RKO (cell line): ENCODE measurements at regions not wholly inside any gene's neighbourhood (a gene's known extent, or its start where the extent isn't known, plus 50 kb on each side); places are given as distances from the start of the nearest gene placed in this dataset.
"Not testable (repeated sequence)": the region's sequence is repeated elsewhere in the genome, so short reads cannot be mapped to it uniquely, and the experiment has no call there.

Experiments used
- DNase-seq: peaks from one replicate; pipeline ENCODE4 v3.0.0-alpha.2; 2016; ENCODE audit warnings: low spot score

DNA sequence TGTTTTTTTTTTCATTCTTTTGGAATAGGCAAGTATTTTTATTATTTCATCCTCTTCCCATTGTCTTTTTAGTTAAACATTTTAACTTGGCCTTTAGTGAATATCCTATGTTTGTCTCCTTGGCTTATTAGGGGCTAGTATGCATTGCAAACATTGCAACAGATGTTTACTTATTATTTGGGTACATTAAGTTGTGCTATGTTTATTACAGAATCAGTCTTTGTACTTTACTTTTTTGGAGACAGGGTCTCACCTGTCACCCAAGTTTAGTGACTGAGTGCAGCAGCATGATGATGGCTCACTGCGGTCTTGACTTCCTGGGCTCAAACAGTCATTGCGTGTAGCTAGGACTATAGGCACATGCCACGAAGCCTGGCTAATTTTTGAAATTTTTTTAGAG is 51.1 kb upstream of the NUDT6 start:
- no peak for DNase-seq

DNA sequence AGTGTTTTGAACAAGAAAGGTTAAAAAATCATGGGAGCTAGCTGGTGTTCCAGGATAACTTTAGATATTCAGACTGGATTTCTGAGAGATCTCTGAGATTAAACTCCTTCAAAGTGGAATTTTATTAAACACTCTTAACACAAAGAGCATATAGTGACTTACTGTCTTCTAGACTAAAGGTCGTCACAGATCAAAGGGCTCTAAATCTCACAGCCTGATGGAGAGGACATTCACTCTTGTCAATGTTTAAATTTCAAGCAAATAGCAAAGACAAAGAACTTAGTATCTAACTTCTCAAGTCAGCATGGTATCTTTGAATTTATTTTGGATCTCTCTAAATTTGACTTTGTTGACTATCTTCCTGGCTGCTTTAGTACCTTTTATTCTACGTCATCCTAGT is 53.7 kb upstream of the NUDT6 start:
- DNase-seq = no peak

DNA sequence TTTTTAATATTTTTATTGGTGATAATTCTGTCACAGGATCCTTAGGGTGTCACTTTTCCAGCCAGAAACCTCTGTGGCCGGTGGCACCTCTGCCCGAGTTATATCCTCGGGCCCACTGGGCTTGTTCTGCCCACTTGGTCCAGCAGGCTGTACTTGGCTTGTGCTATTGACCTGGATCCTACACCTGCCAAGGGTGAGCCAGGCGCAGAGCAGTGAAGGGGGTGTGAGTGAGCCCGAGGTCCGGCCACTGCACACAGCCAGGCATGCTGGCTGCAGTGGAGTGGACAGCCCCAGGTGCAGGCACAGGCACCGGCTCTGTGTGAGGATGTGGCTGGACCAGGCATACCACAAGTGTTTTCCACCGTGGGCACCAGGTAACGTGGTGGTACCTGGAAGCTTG is 54.7 kb upstream of the NUDT6 start:
- DNase-seq = no peak

DNA sequence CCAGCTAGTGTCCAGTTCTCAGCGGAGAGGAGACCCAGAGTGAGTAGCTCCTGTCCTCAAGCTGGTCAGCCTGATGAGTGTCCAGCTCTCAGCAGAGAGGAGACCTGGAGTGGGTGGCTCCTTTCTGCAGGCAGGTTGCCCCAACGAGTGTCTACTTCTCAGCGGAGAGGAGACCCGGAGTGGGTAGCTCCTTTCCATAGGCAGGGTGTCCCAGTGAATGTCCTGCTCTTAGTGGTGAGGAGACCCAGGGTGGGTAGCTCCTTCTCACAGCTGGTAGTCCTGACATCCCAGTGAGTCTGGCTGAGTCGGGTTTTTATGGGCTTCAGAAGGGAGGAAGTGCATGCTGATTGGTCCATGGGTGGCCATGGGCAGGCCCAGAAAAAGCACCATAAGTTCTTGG is 55.7 kb upstream of the NUDT6 start:
- no peak for DNase-seq

DNA sequence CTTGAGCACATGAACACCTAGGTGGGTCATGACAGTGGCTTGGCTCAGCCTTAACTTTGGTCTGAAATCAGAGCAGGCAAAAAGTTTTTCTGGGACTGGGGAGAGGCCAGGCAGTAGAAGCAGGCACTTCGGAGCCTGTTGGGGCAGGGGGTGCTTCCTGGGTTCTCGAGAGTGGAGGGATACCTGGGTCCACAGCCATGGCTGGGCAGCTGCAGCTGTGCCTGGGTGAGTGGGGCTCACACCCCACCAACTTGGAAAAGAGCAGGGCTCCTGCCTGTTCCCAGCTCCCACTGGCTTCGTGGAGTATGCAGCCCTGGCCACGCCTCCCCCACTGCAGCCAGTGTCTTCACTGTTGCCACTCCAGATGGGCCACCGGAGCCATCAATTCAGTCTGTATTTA is 56.4 kb upstream of the NUDT6 start:
- no peak for DNase-seq

DNA sequence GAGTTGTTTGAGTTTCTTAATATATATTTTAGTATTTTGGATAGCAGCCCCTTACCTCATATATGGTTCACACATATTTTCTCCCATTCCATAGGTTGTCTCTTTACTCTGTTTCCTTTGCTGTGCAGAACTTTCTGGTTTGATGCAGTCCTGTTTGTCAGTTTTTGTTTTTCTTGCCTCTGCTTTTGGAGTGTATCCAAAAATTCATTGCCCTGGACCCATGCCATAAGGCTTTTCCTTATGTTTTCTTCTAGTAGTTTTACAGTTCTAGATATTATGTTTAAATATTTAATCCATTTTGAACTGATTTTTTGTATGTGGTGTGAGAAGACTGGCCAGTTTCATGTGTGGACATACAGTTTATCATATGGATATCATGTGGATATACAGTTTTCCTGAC is 58.5 kb upstream of the NUDT6 start:
- DNase-seq = no peak

DNA sequence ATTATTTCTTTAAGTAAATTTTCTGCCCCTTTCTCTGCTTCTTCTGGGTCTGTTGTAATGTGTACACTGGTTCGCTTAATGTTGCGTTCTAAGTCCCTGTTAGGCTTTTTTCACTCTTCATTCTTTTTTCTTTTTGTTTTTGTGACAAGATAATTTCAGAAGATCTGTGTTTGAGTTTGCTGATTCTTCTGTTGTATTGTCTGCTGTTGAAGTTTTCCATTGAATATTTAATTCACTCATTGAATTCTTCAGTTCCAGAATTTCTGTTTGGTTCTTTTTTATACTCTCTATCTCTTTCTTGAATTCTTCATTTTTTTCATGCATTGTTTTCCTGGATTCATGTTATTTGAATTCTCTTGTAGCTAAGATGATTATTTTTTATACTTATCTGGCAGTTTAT is 66.3 kb upstream of the NUDT6 start:
- no peak for DNase-seq

DNA sequence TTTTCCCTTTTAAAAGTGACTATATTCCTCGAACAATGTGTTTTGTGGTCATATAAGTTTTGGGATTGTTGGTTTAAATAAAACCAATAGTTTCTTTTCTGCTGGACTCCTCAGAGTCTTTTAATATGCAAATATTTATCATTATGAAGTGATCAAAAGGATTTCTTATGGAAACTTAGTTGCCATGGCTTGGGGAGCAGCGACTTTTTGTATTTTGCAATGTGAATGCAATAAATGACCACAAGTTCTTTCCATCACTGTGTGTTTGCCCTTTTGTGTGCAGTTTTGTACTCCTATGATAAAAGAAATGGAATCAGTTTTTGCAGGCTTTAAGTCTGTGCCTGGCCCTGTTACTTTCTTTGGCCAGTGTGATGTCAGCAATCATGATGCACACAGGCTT is 68.5 kb upstream of the NUDT6 start:
- DNase-seq = no peak

DNA sequence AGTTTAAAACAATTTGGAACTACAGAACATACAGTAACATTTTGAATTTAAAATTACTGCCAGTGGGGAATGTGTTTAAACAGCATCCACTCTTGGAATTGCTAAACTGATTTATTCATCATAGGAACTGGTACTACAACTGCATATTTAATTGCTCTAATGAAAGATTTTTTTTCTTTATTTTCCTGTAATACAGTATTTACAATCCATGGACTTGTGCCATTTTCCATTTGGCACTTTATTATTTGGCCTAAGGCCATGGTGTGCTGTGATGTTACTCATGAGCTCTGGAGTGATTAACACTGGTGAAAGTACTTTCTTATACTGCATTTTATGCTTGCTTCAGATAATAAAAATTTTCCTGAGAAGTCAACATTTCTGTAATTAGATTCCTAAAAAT is 69.7 kb upstream of the NUDT6 start:
- peak; percentile 4 for DNase-seq

DNA sequence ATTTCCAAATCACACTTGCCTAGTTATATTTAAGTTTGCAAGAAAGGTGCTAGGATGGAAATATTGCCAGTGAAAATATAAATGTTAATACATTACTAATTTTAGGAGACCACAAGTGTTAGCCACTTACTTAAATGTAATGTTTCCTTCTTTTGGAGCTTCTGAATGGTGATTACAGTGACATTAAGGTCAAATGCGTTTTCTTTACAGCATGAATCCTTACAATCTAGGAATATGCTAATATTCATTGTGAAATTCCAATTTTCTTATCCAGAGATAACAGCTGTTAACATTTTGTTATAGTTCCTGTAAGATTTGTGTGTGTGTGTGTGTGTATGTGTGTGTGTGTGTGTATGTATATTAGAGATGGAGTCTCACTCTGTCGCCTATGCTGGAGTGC is 70.2 kb upstream of the NUDT6 start:
- DNase-seq = no peak

DNA sequence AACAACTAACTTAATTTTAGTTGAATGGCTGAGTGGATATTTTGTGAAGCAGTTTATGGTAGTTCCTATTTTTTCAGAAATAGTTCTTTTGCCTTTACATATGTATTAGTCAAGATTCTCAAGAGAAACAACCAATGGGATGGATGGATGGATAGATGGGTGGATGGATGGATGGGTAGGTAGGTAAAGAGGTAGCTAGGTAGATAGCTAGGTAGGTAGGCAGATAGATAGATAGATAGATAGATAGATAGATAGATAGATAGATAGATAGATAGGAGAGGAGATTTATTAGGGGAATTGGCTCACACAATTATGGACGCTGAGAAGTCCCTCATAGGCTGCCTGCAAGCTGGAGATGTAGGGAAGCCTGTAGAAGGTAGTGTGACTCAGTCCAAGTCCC is 74.0 kb upstream of the NUDT6 start:
- no peak for DNase-seq

DNA sequence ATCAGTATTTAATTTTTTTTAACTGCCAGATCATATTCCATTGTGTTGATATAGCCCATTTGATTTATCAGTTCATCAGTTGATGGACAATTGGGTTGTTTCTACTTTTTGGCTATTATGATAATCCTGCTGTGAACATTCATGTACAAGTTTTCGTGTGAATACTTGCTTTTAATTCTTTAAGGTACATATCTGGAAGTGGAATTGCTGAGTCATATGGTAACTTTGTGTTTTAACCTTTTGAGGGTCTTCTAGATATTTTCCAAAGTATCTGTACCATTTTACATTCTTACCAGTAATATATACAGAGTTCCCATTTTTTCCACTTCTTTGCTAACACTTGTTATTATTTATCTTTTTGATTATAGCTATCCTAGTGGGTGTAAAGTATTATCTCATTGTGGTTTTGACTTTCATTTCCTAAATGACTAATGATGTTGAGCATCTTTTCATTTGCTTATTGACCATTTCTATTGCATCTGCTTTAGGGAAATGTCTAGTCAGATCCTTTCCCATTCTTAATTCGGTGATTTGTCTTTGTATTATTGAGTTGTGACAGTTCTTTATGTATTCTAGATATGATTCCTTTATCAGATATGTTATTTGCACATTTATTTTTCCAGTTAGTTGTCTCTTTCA is 75.2 kb upstream of the NUDT6 start:
- DNase-seq = no peak

DNA sequence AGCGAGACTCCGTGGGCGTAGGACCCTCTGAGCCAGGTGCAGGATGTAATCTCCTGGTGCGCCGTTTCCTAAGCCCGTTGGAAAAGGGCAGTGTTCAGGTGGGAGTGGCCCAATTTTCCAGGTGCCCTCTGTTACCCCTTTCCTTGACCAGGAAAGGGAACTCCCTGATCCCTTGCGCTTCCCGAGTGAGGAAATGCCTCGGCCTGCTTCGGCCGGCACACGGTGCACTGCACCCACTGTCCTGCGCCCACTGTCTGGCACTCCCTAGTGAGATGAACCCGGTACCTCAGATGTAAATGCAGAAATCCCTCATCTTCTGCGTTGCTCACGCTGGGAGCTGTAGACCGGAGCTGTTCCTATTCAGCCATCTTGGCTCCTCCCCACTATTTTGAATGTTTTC is 81.7 kb upstream of the NUDT6 start:
- not testable (repeated sequence) for DNase-seq

DNA sequence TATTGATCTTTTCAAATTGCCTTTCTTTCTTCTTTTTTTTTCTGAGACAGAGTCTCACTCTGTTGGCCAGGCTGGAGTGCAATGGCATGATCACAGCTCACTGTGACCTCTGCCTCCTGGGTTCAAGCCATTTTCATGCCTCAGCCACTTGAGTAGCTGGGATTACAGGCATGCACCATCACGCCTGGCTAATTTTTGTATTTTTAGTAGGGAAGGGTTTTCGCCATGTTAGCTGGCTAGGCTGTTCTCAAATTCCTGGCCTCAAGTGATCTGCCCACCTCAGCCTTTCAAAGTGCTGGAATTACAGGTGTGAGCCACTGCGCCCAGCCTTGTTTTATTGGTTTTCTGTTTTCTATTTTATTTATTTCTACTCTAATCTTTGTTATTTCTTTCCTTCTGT is 82.7 kb upstream of the NUDT6 start:
- not testable (repeated sequence) for DNase-seq

DNA sequence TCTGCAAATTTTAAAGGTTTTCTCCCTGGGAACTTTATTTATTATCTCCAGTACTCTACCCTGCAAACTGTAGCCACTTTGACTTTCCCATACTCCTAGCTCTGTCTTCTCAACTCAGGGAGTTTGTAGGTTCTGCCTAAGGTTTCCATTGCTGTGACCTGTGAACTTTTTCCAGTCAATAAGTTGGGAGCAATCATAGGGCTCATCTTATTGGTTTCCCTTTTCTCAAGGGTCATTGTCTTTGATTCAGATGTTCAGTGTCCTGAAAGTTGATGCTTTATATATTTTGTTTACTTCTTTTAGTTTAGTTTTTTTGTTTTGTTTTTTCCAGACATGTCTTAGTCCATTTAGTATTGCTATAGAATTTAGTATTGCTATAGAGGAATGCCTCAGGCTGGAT is 85.3 kb upstream of the NUDT6 start:
- DNase-seq = no peak

DNA sequence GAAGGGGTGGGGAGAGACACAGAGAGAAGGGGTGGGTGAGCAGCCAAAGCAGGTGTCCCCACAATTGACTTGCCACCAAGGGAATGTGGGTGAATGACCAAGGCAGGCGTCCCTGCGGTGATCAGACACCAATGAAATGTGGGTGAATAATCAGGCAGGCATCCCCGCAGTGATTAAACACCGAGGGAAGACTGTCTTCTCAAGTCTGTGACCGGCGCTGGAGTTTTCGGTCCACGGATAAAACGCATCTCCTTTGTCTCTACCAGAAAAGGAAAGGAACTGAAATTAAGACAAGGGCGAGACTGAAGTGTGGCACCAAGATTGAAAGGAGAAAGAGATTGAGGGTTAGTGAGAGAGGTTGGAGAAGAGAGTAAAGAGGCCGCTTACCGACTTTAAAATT is 90.0 kb upstream of the NUDT6 start:
- DNase-seq = not testable (repeated sequence)

DNA sequence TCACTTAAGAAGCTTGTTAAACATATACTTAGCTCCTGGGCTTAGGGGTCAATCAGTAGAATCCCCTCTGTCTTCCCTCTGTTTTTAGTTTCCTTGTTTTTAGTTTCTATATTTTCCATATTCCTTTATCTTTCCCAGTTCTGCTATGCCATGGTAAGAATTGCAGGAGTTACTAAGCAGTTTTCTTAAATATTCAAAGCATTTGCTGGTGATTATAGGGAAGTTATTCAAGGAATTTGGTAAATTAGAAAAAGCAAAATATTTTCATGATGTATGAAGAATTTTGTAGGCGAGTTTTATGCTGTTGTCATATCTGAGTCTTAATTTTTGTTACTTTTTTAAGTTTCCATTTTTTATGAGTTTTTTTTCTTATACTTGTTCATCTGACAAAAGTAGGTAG is 91.6 kb upstream of the NUDT6 start:
- DNase-seq = no peak

DNA sequence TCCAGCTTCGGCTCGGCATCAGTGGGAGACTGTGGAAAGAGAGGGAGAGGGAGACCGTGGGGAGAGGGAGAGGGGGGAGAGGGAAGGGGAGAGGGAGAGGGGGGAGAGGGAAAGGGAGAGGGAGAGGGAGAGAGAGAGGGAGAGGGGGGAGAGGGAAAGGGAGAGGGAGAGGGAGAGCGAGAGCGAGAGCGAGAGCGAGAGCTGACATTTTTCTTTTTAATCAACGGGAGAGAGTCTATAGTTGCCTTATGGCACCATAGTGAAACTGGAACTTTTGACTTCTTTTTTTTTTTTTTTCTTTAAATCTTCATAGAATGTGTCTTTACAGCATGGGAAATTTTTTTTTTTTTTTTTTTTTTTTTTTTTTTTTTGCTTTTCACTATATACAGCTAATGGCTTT is 94.7 kb upstream of the NUDT6 start:
- no peak for DNase-seq

DNA sequence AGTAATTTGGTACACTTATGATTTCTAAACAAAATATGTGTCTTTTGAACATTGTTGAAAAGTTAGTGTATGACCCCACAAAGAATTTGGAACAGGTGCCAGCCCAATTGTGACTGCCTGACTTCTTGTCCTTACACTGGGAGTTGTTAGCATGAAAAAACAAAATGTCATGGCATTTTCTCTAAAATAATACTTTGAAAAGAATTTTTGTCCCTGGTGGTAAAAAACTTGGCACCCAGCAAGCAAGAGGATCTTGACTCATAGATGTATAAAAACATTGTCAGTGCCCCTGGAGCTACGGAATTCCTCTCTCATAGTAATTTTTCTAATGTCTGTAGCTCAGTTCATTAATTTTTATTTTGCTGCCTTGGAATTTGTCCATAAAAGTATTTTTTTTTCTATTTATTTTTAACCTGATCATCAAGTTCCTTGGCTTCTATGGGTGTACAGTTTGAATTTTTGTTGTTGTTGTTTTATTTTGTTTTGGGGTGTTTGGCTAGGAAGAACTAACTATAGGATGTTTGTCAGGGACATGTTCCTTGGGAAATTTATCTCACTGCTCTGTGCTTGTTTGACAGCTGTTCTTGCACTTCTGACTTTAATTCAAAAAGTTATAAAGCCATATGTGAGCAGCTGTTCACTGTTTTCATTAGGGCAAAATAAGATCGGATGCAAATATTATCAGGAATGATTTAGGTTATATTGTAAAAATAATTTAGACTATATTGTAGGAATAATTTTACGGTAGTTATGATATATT is 95.4 kb upstream of the NUDT6 start:
- no peak for DNase-seq

DNA sequence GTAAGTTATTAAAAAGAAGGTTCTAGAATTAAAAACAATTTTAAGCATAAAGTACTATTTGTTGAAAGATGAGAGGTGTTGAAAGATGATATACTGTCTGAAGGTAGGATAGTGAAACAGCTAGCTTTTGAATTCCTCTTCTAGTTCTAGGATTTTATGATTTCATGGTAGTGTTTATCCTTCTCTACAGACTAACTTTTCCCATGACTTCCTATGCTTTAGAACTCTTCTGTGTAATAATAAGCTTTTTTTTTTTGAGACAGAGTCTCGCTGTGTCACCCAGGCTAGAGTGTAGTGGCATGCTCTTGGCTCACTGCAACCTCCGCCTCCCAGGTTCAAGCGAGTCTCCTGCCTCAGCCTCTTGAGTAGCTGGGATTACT is 96.0 kb upstream of the NUDT6 start:
- no peak for DNase-seq

DNA sequence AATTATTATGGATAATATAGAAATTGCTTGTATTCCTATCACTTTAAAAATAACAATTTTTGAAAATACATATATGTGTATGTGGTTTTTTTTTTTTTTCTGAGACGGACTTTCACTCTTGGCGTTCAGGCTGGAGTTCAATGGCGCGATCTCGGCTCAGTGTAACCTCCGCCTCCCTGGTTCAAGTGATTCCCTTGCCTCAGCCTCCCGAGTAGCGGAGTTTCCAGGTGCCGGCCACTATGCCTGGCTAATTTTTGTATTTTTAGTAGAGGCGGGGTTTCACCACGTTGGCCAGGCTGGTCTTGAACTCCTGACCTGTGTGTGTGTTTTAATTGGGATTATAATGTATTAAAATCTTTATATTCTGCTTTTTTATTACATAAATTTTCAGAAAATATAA is 97.9 kb upstream of the NUDT6 start:
- no peak for DNase-seq

DNA sequence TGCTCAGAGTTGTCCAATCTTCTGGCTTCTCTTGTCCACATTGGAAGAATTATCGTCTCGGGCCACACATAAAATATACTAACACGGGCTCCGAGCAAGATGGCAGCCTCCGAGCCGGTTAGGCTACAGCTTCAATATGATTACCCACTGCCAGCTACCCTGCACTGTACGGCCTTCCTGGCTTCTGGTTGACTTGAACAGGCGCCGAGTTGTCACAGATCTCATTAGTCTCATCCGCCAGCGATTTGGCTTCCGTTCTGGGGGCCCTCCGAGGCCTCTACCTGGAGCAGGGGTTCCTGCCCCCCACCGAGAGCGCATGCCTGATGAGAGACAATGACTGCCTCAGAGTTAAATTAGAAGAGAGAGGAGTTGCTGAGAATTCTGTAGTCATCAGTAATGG is 101.2 kb upstream of the NUDT6 start:
- no peak for DNase-seq

DNA sequence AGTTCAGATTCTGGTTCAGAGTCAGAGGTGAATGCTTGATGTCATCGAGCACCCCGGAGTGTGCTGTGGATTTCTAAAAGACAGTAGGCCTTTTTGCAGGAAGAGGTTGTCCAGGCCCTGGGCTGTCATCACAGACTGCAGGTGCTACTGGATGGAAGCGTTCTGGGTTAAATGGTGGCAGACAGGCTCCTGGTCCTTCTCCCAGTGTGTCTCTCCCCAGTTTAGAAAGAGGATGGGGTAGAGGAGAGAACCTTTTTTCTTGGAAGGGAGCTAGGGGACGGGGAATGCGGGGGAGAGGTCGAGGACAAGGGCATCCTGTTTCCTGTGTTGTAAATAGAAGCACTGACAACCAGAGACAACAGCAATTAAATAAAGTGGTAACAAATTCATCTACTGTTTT is 102.3 kb upstream of the NUDT6 start:
- no peak for DNase-seq

DNA sequence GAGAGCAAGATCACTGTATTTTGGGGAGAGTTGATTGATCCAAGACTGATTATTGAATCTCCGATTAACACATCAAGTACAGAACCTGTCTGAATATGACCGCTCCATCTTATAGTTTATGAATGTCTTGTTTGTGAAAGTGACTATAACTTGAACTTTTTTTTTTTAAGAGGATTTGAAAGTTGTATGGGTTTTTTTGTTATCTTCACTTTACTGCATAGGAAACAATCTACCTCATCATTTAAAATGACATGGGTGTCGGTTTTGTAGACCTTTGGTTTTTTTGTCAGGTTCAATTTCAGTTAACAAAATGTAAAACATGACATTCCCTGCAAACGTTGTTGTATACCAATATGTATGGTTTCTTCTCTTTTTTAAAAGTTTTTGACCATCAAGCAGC is 103.0 kb upstream of the NUDT6 start:
- DNase-seq = no peak
